BLaER1 treated with 17β-estradiol and CSF1 and Interleukin-3, amounts not matched to agents 10 nM and 100 nM (cell line): ENCODE measurements at regions not wholly inside any gene's neighbourhood (a gene's known extent, or its start where the extent isn't known, plus 50 kb on each side); places are given as distances from the start of the nearest gene placed in this dataset.
"Not testable (repeated sequence)": the region's sequence is repeated elsewhere in the genome, so short reads cannot be mapped to it uniquely, and the experiment has no call there.

Experiments
- H3K27ac ChIP-seq, 11 experiments: shearing (Covaris generic); formaldehyde crosslinking; 2 replicates each; pipeline ENCODE4 v1.8.1; 2022
- H3K27me3 ChIP-seq, 11 experiments: shearing (Covaris generic); formaldehyde crosslinking; 2 replicates each; pipeline ENCODE4 v1.8.1; 2022
- H3K36me3 ChIP-seq, 11 experiments: shearing (Covaris generic); formaldehyde crosslinking; 2 replicates each; pipeline ENCODE4 v1.8.1; 2022
- H3K4me1 ChIP-seq, 10 experiments: shearing (Covaris generic); formaldehyde crosslinking; 2 replicates each; pipeline ENCODE4 v1.8.1; 2022
- H3K4me2 ChIP-seq, 11 experiments: shearing (Covaris generic); formaldehyde crosslinking; 2 replicates each; pipeline ENCODE4 v1.8.1; 2022
- H3K4me3 ChIP-seq, 10 experiments: shearing (Covaris generic); formaldehyde crosslinking; 2 replicates each; pipeline ENCODE4 v1.8.1; 2022
- H3K9ac ChIP-seq, 11 experiments: shearing (Covaris generic); formaldehyde crosslinking; 2 replicates each; pipeline ENCODE4 v1.8.1; 2022
- H3K9me3 ChIP-seq, 11 experiments: shearing (Covaris generic); formaldehyde crosslinking; replicated peaks in 1 of 11; 2 replicates each; pipeline ENCODE4 v1.8.1; 2022
- H4K20me1 ChIP-seq, 11 experiments: shearing (Covaris generic); formaldehyde crosslinking; 2 replicates each; pipeline ENCODE4 v1.8.1; 2022
- Cebpa-rat ChIP-seq, 11 experiments: shearing (Covaris generic); IDR thresholded peaks; 2 replicates each; pipeline ENCODE4 v1.8.1; 2022

GRCh38 chr4:134865675-134866074 is 664.1 kb upstream of the PABPC4L start:
- no peaks in the 10 kb centered on the region for H3K9me3 ChIP-seq
- no peak overlapping the region for H3K27ac ChIP-seq
- TF ChIP-seq Cebpa-rat (IDR thresholded peaks at IDR 0.05), result no peak
- no peaks in the 10 kb centered on the region for H3K4me1 ChIP-seq
- no peak overlapping the region for H3K4me2 ChIP-seq
- no peak overlapping the region for H3K4me3 ChIP-seq
- no peaks in the 10 kb centered on the region for H3K36me3 ChIP-seq
- H3K9ac ChIP-seq, result no peak overlapping the region
- no peaks in the 10 kb centered on the region for H3K27me3 ChIP-seq
- no peaks in the 10 kb centered on the region for H4K20me1 ChIP-seq

- Histone ChIP-seq H3K9ac (no peak overlapping the region), H3K27me3 (no peaks in the 10 kb centered on the region), H4K20me1 (no peaks in the 10 kb centered on the region), H3K4me3 (no peak overlapping the region), H3K4me2 (no peak overlapping the region), H3K36me3 (no peaks in the 10 kb centered on the region), H3K9me3 (no peaks in the 10 kb centered on the region), H3K4me1 (no peaks in the 10 kb centered on the region), H3K27ac (no peak overlapping the region)
- no peak for TF ChIP-seq Cebpa-rat (IDR thresholded peaks at IDR 0.05)
Observed at GRCh38 chr4:134862116-134862515, 660.5 kb upstream of the PABPC4L start.

- no peak for TF ChIP-seq Cebpa-rat (IDR thresholded peaks at IDR 0.05)
- Histone ChIP-seq H3K9me3 (peaks cover 0 to 7% (median 0%) of the 10 kb centered on the region in 11 experiments; a peak in 1 of 22 replicates), H3K4me3 (no peak overlapping the region), H3K4me1 (no peaks in the 10 kb centered on the region), H3K27ac (no peak overlapping the region), H3K9ac (no peak overlapping the region), H3K27me3 (no peaks in the 10 kb centered on the region), H4K20me1 (no peaks in the 10 kb centered on the region), H3K4me2 (no peak overlapping the region), H3K36me3 (no peaks in the 10 kb centered on the region)
Observed at GRCh38 chr4:134848681-134849080, 647.1 kb upstream of the PABPC4L start.

GRCh38 chr4:134830741-134831140 is 629.2 kb upstream of the PABPC4L start:
- H3K4me2 ChIP-seq, H3K27me3 ChIP-seq, H3K36me3 ChIP-seq, H3K9ac ChIP-seq, H4K20me1 ChIP-seq, H3K4me3 ChIP-seq, H3K4me1 ChIP-seq, H3K27ac ChIP-seq: not testable (repeated sequence)
- H3K9me3 ChIP-seq, result peaks cover 0 to 11% (median 6%) of the 10 kb centered on the region in 11 experiments; a peak in 11 of 22 replicates

- peaks cover 0 to 3% (median 2%) of the 10 kb centered on the region in 10 experiments; a peak in 6 of 20 replicates for H3K4me1 ChIP-seq
- H4K20me1 ChIP-seq, result no peaks in the 10 kb centered on the region
- no peak for TF ChIP-seq Cebpa-rat (IDR thresholded peaks at IDR 0.05)
- H3K4me2 ChIP-seq, result no peak overlapping the region
- H3K36me3 ChIP-seq, result no peaks in the 10 kb centered on the region
- no peak overlapping the region for H3K4me3 ChIP-seq
- H3K27me3 ChIP-seq, result no peaks in the 10 kb centered on the region
- H3K27ac ChIP-seq, result no peak overlapping the region
- no peak overlapping the region for H3K9ac ChIP-seq
- H3K9me3 ChIP-seq, result peaks cover 13 to 24% (median 17%) of the 10 kb centered on the region in 11 experiments
Observed at GRCh38 chr4:134812611-134813010, 611.0 kb upstream of the PABPC4L start.

GRCh38 chr4:134807231-134807745 is 605.7 kb upstream of the PABPC4L start:
- no peaks in the 10 kb centered on the region for H3K27me3 ChIP-seq
- no peaks in the 10 kb centered on the region for H4K20me1 ChIP-seq
- no peaks in the 10 kb centered on the region for H3K36me3 ChIP-seq
- H3K27ac ChIP-seq, result peak overlapping the region in 5 of 11 experiments; percentile 14 to 46 (median 40); a peak in 6 of 22 replicates
- no peak overlapping the region; a peak in 1 of 22 replicates for H3K9ac ChIP-seq
- no peaks in the 10 kb centered on the region for H3K9me3 ChIP-seq
- H3K4me1 ChIP-seq, result peaks cover 0 to 13% (median 10%) of the 10 kb centered on the region in 10 experiments; a peak in 12 of 20 replicates
- TF ChIP-seq Cebpa-rat (IDR thresholded peaks at IDR 0.05), result no peak
- peak overlapping the region in 10 of 11 experiments; percentile 19 to 61 (median 34); a peak in 14 of 22 replicates for H3K4me2 ChIP-seq
- no peak overlapping the region for H3K4me3 ChIP-seq

- no peaks in the 10 kb centered on the region for H3K27me3 ChIP-seq
Observed at GRCh38 chr4:134798573-134798972, 597.0 kb upstream of the PABPC4L start.

GRCh38 chr4:134787315-134787714 is 585.7 kb upstream of the PABPC4L start:
- H3K36me3 ChIP-seq, result no peaks in the 10 kb centered on the region
- peaks cover 0 to 23% (median 5%) of the 10 kb centered on the region in 11 experiments; a peak in 6 of 22 replicates for H3K9me3 ChIP-seq
- no peak overlapping the region for H3K9ac ChIP-seq
- H3K4me3 ChIP-seq, result no peak overlapping the region
- H4K20me1 ChIP-seq, result no peaks in the 10 kb centered on the region
- H3K27ac ChIP-seq, result no peak overlapping the region
- H3K27me3 ChIP-seq, result no peaks in the 10 kb centered on the region
- TF ChIP-seq Cebpa-rat (IDR thresholded peaks at IDR 0.05), result no peak
- H3K4me1 ChIP-seq, result peaks cover 0 to 25% (median 0%) of the 10 kb centered on the region in 10 experiments; a peak in 7 of 20 replicates
- peak overlapping the region in 3 of 11 experiments; percentile 36 to 67 (median 55); a peak in 5 of 22 replicates for H3K4me2 ChIP-seq

More at GRCh38 chr4:134798573-134798972, 597.0 kb upstream of the PABPC4L start:
- Histone ChIP-seq H4K20me1 (no peaks in the 10 kb centered on the region), H3K9me3 (peaks cover 0 to 6% (median 0%) of the 10 kb centered on the region in 11 experiments; a peak in 1 of 22 replicates), H3K9ac (no peak overlapping the region), H3K27ac (no peak overlapping the region), H3K36me3 (no peaks in the 10 kb centered on the region), H3K4me2 (no peak overlapping the region), H3K4me3 (no peak overlapping the region), H3K4me1 (no peaks in the 10 kb centered on the region)
- no peak for TF ChIP-seq Cebpa-rat (IDR thresholded peaks at IDR 0.05)

- H3K9ac ChIP-seq, result no peak overlapping the region
- H3K27ac ChIP-seq, result no peak overlapping the region
- no peaks in the 10 kb centered on the region for H4K20me1 ChIP-seq
- TF ChIP-seq Cebpa-rat (IDR thresholded peaks at IDR 0.05), result no peak
- H3K36me3 ChIP-seq, result no peaks in the 10 kb centered on the region
- no peaks in the 10 kb centered on the region for H3K4me1 ChIP-seq
- H3K9me3 ChIP-seq, result peaks cover 0 to 13% (median 0%) of the 10 kb centered on the region in 11 experiments; a peak in 3 of 22 replicates
- H3K27me3 ChIP-seq, result no peaks in the 10 kb centered on the region
- H3K4me2 ChIP-seq, result no peak overlapping the region
- H3K4me3 ChIP-seq, result no peak overlapping the region
Observed at GRCh38 chr4:134780244-134780643, 578.7 kb upstream of the PABPC4L start.

GRCh38 chr4:134777606-134778005 is 576.0 kb upstream of the PABPC4L start:
- no peaks in the 10 kb centered on the region for H4K20me1 ChIP-seq
- H3K4me2 ChIP-seq, result no peak overlapping the region
- no peak for TF ChIP-seq Cebpa-rat (IDR thresholded peaks at IDR 0.05)
- H3K4me1 ChIP-seq, result no peaks in the 10 kb centered on the region
- H3K9me3 ChIP-seq, result peaks cover 0 to 19% (median 14%) of the 10 kb centered on the region in 11 experiments; a peak in 15 of 22 replicates
- no peak overlapping the region for H3K27ac ChIP-seq
- no peak overlapping the region for H3K4me3 ChIP-seq
- H3K27me3 ChIP-seq, result no peaks in the 10 kb centered on the region
- H3K9ac ChIP-seq, result no peak overlapping the region
- H3K36me3 ChIP-seq, result no peaks in the 10 kb centered on the region
